H1 (cell line): ENCODE measurements at regions not wholly inside any gene's neighbourhood (a gene's known extent, or its start where the extent isn't known, plus 50 kb on each side); places are given as distances from the start of the nearest gene placed in this dataset.

Experiments used
- FOSL1 ChIP-seq: IDR thresholded peaks from 2 replicates; pipeline ENCODE4 v1.6.1; 2011; ENCODE audit warnings: mild to moderate bottlenecking, low read depth, low read length, moderate library complexity; ENCODE audit not compliant: insufficient read depth
- JUND ChIP-seq: IDR thresholded peaks from 2 replicates; pipeline ENCODE4 v1.6.1; 2011; ENCODE audit warnings: mild to moderate bottlenecking, improper control_type of control experiment, low read length
- KDM1A ChIP-seq: fragments of 200-600, 300-600 bp; sonication (generic); IDR thresholded peaks from 2 replicates; pipeline ENCODE4 v1.7.1; 2016; ENCODE audit warnings: mild to moderate bottlenecking, low read length, borderline replicate concordance
- POLR2AphosphoS5 ChIP-seq: IDR thresholded peaks from 2 replicates; pipeline ENCODE4 v1.6.1; 2011; ENCODE audit warnings: low read depth, low read length
- RXRA ChIP-seq: IDR thresholded peaks from 2 replicates; pipeline ENCODE4 v1.6.1; 2011; ENCODE audit warnings: low read depth, mild to moderate bottlenecking, low read length, moderate library complexity; ENCODE audit not compliant: insufficient read depth
- SP1 ChIP-seq: IDR thresholded peaks from 2 replicates; pipeline ENCODE4 v1.6.1; 2011; ENCODE audit warnings: low read depth, low read length
- TBP ChIP-seq: IDR thresholded peaks from 2 replicates; pipeline ENCODE4 v1.6.1; 2011; ENCODE audit warnings: low read depth, low read length, improper control_type of control experiment
- TF ChIP-seq, protein P1 (sequence below): IDR thresholded peaks from 2 replicates; pipeline ENCODE4 v1.6.1; 2011; ENCODE audit warnings: low read depth, mild to moderate bottlenecking, low read length; ENCODE audit not compliant: insufficient read depth
- TF ChIP-seq, protein P2 (sequence below): IDR thresholded peaks from 2 replicates; pipeline ENCODE4 v1.6.1; 2012; ENCODE audit warnings: inconsistent platforms
- TF ChIP-seq, protein P3 (sequence below), 3 experiments: IDR thresholded peaks; 1 replicate in 2 of 3; 2 replicates in 1 of 3; pipeline versions ENCODE4 v1.5.1 to v1.6.1; 2011; ENCODE audit warnings: low read length in 3 of 3, mild to moderate bottlenecking in 3 of 3, inconsistent platforms in 2 of 3, low read depth in 1 of 3, moderate library complexity in 1 of 3; ENCODE audit not compliant: insufficient read depth in 1 of 3; ENCODE audit errors: control extremely low read depth in 1 of 3
- TF ChIP-seq, protein P4 (sequence below): IDR thresholded peaks from 2 replicates; pipeline ENCODE4 v1.6.1; 2011; ENCODE audit warnings: low read length, improper control_type of control experiment

DNA sequence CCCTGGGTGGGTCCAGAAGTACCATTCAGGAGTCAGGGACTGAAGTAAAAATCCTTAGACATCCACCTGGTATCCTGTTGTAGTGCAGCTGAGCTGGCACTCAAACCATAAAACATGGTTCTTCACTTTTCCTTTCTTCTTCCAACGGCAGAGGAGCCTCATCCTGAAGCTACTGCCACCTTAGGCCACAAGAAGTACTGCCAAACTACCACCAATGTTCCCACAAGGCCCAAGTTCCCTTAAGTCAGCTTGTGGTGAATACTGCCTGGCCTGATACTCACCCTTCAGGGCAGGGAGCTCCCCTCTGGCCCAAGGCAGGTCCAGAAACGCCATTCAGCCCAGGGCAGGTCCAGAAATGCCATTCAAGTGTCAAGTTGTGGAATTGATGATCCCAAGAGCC is 1053.4 kb upstream of the CITED2 start:
- no peak for TF ChIP-seq RXRA
- TF ChIP-seq, protein P1, sequence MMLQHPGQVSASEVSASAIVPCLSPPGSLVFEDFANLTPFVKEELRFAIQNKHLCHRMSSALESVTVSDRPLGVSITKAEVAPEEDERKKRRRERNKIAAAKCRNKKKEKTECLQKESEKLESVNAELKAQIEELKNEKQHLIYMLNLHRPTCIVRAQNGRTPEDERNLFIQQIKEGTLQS, result no peak
- TF ChIP-seq, protein P2, sequence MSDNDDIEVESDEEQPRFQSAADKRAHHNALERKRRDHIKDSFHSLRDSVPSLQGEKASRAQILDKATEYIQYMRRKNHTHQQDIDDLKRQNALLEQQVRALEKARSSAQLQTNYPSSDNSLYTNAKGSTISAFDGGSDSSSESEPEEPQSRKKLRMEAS, result no peak
- no peak for TF ChIP-seq POLR2AphosphoS5
- TF ChIP-seq, protein P3, sequence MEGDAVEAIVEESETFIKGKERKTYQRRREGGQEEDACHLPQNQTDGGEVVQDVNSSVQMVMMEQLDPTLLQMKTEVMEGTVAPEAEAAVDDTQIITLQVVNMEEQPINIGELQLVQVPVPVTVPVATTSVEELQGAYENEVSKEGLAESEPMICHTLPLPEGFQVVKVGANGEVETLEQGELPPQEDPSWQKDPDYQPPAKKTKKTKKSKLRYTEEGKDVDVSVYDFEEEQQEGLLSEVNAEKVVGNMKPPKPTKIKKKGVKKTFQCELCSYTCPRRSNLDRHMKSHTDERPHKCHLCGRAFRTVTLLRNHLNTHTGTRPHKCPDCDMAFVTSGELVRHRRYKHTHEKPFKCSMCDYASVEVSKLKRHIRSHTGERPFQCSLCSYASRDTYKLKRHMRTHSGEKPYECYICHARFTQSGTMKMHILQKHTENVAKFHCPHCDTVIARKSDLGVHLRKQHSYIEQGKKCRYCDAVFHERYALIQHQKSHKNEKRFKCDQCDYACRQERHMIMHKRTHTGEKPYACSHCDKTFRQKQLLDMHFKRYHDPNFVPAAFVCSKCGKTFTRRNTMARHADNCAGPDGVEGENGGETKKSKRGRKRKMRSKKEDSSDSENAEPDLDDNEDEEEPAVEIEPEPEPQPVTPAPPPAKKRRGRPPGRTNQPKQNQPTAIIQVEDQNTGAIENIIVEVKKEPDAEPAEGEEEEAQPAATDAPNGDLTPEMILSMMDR (IDR thresholded peaks at IDR 0.05; ENCODE audit: control extremely low read depth in 1 of 3, insufficient read depth in 1 of 3, low read depth in 1 of 3, low read length in 3 of 3), result peak in 1 of 3 experiments; percentile 35; a peak in 1 of 4 replicates
- no peak for TF ChIP-seq FOSL1
- TF ChIP-seq, protein P4, sequence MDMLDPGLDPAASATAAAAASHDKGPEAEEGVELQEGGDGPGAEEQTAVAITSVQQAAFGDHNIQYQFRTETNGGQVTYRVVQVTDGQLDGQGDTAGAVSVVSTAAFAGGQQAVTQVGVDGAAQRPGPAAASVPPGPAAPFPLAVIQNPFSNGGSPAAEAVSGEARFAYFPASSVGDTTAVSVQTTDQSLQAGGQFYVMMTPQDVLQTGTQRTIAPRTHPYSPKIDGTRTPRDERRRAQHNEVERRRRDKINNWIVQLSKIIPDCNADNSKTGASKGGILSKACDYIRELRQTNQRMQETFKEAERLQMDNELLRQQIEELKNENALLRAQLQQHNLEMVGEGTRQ, result no peak
- TF ChIP-seq JUND, result no peak
- no peak for TF ChIP-seq TBP
- no peak for TF ChIP-seq SP1
- TF ChIP-seq KDM1A, result no peak
